ENCODE measurements at regions not wholly inside any gene's neighbourhood (a gene's known extent, or its start where the extent isn't known, plus 50 kb on each side); places are given as distances from the start of the nearest gene placed in this dataset.
"Not testable (repeated sequence)": the region's sequence is repeated elsewhere in the genome, so short reads cannot be mapped to it uniquely, and the experiment has no call there.

- H3K36me3 Mint-ChIP-seq (ENCODE audit: low read depth), result peaks cover 2% of the 10 kb centered on the region
- H3K4me1 Mint-ChIP-seq, result no peaks in the 10 kb centered on the region
- no peak for TF ChIP-seq CTCF (conservative IDR thresholded peaks at IDR 0.05)
- no peak for DNase-seq (ENCODE audit: low read depth, low spot score)
- no peaks in the 10 kb centered on the region for H3K9me3 Mint-ChIP-seq
- H3K27ac Mint-ChIP-seq (ENCODE audit: unreplicated experiment), result no peak overlapping the region
- H3K27me3 Mint-ChIP-seq (ENCODE audit: low read depth), result peaks cover 18% of the 10 kb centered on the region
- no peak overlapping the region for H3K4me3 Mint-ChIP-seq
Measured at GRCh38 chr2:209307161-209308001, 116.5 kb upstream of the MAP2 start.

- Mint-ChIP-seq H3K36me3 (ENCODE audit: low read depth) (no peaks in the 10 kb centered on the region), H3K4me1 (no peaks in the 10 kb centered on the region), H3K4me3 (no peak overlapping the region), H3K9me3 (no peaks in the 10 kb centered on the region), H3K27ac (ENCODE audit: unreplicated experiment) (no peak overlapping the region), H3K27me3 (ENCODE audit: low read depth) (peaks cover 8% of the 10 kb centered on the region)
- no peak for TF ChIP-seq CTCF (conservative IDR thresholded peaks at IDR 0.05)
- no peak for DNase-seq (ENCODE audit: low read depth, low spot score)
Measured at GRCh38 chr2:209308415-209308814, 115.4 kb upstream of the MAP2 start.

- Mint-ChIP-seq H3K27ac (ENCODE audit: unreplicated experiment) (no peak overlapping the region), H3K4me3 (no peak overlapping the region), H3K9me3 (no peaks in the 10 kb centered on the region), H3K27me3 (ENCODE audit: low read depth) (no peaks in the 10 kb centered on the region), H3K4me1 (no peaks in the 10 kb centered on the region), H3K36me3 (ENCODE audit: low read depth) (no peaks in the 10 kb centered on the region)
- TF ChIP-seq CTCF (conservative IDR thresholded peaks at IDR 0.05), result no peak
- DNase-seq (ENCODE audit: low read depth, low spot score), result no peak
Measured at GRCh38 chr2:209311948-209312347, 111.9 kb upstream of the MAP2 start.

GRCh38 chr2:209312450-209312849 lies 111.4 kb upstream of the MAP2 start:
- H3K27ac Mint-ChIP-seq (ENCODE audit: unreplicated experiment); H3K4me3 Mint-ChIP-seq; H3K36me3 Mint-ChIP-seq (ENCODE audit: low read depth); DNase-seq (ENCODE audit: low read depth, low spot score); H3K4me1 Mint-ChIP-seq; H3K9me3 Mint-ChIP-seq; H3K27me3 Mint-ChIP-seq (ENCODE audit: low read depth): not testable (repeated sequence)

GRCh38 chr2:209314653-209315052 lies 109.2 kb upstream of the MAP2 start:
- Mint-ChIP-seq H3K36me3 (ENCODE audit: low read depth) (no peaks in the 10 kb centered on the region), H3K4me1 (no peaks in the 10 kb centered on the region), H3K27ac (ENCODE audit: unreplicated experiment) (no peak overlapping the region), H3K27me3 (ENCODE audit: low read depth) (no peaks in the 10 kb centered on the region), H3K4me3 (no peak overlapping the region), H3K9me3 (no peaks in the 10 kb centered on the region)
- DNase-seq (ENCODE audit: low read depth, low spot score), result no peak
- TF ChIP-seq CTCF (conservative IDR thresholded peaks at IDR 0.05), result no peak

- Mint-ChIP-seq H3K4me1 (no peaks in the 10 kb centered on the region), H3K9me3 (no peaks in the 10 kb centered on the region), H3K27me3 (ENCODE audit: low read depth) (no peaks in the 10 kb centered on the region), H3K4me3 (no peak overlapping the region), H3K27ac (ENCODE audit: unreplicated experiment) (no peak overlapping the region), H3K36me3 (ENCODE audit: low read depth) (no peaks in the 10 kb centered on the region)
- TF ChIP-seq CTCF (conservative IDR thresholded peaks at IDR 0.05), result no peak
- DNase-seq (ENCODE audit: low read depth, low spot score), result no peak
Measured at GRCh38 chr2:209316141-209316540, 107.7 kb upstream of the MAP2 start.

All from neural crest cell (in vitro differentiated cells).